ENCODE measurements at regions not wholly inside any gene's neighbourhood (a gene's known extent, or its start where the extent isn't known, plus 50 kb on each side); places are given as distances from the start of the nearest gene placed in this dataset.

- TF ChIP-seq POLR2A (IDR thresholded peaks at IDR 0.05; ENCODE audit: low read depth, low read length) (no peak), TAF1 (IDR thresholded peaks at IDR 0.05; ENCODE audit: borderline replicate concordance, low read depth, low read length) (no peak)
Measured at GRCh38 chr1:37156646-37157045, 122.3 kb upstream of the GRIK3 start.
